ENCODE measurements at regions not wholly inside any gene's neighbourhood (a gene's known extent, or its start where the extent isn't known, plus 50 kb on each side); places are given as distances from the start of the nearest gene placed in this dataset.
A peak's percentile ranks its signal among the peaks of the same experiment; 100 is the strongest.

DNA sequence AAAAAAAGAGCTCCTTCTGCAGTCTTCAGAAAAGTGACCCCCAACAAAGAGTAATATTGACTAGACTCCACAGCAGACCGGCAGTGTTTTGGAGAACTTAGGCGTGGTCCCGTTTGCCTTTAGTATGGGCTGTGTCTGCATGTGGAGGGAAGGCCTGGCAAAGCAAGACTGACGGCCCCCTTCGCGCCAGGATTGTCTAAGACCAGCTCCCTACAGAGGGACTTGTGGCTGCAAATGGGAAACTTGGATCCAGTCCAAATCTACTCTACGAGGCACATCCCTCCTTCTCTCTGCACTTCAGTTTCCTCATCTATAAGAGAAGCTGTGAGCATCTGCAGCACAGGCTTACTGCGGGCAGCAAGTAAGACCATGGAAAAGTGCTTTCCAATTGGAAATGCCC lies 350.0 kb downstream of the ZNF536 start:
- DNase-seq, result no peak

DNA sequence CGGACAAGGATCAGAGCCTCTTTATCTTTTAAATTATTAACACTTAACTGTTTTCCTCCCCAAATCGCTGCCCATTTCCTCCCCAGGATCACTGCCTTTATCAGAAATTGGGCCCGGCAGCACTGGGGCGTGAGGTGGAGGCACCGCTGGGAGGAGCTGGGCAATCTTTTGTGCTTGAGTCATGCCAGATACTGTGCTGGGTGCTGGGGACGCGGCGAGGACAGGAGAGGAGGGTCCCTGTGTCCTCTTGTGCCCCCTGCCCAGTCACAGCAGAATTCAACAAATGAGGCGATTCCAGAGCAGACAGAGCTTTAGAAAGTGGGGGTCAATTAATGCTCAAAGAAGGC lies 347.8 kb downstream of the ZNF536 start:
- DNase-seq, result no peak

DNA sequence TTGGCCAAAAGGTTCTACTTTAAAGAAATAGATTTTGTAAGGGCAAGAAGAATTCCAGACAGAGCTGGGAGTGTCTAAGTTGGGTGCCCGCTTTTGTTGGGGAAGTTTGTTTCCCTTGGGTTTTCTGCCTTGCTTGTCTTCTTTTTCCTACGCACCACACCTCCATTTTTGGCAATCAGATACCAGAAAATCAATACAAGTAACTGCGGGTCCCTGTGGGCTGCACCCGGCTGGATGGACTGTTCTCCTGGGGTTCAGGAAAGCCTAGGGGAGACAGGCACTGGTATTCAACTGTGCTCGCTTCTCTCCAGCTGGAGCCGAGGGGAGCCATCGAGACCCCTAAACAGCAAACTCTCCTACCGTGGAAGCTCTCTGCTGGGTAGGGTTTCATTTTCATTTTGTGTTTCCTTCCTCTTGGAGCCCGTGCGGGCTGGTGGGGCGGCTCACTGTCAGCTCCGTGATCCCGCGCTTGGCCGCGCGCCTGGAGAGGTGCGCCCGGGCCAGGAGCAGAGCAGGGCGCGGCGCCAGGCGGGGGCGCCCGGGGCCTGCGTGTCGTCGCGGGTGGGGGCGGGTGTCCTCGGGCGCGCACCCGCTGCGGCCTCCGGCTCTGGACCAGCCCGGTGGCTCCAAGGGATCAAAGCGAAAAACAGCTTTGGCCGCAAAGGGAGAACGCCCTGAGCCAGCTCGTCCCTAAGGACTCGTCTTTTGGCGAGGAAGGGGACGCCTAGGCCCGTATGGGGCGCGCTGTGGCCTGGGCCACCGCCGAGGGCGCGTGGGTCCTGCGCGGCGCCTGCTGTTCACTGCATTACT lies 347.2 kb downstream of the ZNF536 start:
- DNase-seq, result no peak

DNA sequence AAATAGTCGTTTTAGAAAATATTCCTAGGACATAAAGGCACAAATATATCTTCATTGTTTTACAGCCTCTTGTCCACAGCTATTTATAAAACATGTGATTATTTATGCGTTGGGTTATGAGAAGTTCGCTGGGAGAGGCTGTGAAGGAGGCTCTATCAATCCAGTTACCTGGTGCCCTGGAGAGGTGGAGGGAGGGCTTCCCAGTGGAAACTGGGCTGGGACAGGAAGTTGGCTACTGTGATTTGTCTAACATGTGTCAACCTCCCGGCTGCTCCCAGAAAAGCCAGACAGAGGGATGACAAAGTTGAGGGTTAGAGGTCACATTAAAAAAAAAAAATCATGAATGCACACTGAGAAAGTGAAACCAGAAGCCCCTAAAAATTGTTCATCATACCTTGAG lies 346.5 kb downstream of the ZNF536 start:
- DNase-seq, result no peak

DNA sequence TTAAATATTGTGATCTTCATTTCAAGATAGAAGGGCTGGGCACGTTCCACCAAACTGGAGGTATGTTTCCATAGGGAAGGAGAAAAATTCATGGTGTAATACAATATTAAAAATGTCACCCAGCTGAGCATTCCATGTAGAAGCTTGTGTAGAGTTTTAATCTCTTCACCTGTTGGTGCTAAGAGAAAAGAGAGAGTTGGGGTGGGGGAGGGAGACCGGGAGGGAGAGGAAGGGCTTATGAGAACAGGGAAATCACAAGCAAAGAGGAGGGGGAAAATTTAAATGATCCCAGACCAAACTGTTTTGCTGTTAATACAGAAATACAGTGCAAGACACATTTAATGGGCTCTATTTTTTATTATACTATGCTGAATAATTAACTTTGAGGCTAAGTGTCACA lies 345.8 kb downstream of the ZNF536 start:
- no peak for DNase-seq

DNA sequence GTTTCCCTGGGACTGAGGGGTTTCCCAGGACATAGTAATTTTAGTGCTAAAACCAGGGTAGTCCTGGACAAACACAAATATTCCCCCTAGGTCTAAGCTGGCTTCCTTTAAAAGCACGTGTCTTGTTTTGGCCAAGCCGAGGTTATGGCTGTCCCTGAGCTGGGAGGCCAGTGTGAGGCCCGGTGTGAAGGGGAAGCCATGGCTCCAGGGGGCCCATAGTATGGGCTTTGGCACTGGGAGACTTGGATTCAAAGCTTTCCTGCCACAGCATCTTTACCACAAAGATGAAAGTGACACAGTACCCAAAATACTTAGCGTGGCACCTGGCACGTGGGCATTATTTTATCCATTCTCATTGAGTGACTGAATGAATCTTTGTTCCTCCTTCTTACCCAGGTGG lies 345.2 kb downstream of the ZNF536 start:
- DNase-seq, result no peak

DNA sequence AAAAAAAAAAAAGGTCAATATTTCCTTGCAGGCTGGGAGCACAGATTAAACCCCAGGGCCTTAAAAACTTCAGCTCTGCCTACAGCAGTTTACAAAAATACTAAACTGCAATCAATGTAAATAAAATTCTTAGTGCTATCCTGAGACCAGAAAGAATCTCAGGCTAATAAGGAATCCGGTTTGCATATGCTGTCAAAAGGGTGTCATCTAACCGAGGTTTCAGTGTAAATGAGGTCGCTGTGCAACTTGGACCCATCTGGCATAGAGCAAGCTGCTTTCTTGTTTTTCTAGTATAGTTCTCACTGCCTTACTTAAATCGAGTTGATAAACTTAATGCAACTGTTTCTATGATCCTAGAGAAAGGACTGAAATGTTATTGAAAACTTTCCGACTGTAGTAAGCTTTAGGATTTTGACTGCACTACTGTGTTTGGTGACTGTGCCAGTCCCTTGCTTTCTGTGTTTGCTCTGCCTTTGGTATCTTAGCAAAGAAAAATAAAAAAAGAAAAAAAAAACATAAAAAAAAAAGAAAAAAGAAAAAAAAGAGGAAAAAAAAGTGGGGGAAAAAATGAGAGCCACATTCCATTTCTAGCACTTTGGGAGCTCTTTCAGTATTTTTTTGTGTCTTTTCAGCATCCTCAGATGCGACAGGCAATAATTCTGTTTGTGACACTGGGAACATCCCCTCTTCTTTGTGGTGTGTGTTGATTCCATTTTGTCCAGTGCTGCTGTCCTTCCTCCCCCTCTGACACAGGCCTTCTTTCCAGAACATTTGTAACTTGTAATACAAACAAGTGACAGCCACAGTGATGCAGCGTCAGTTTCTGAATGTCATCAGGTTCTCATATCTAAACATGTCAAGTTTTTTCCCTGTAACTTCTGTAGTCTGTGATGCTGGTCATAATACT lies 340.5 kb downstream of the ZNF536 start:
- no peak for DNase-seq

DNA sequence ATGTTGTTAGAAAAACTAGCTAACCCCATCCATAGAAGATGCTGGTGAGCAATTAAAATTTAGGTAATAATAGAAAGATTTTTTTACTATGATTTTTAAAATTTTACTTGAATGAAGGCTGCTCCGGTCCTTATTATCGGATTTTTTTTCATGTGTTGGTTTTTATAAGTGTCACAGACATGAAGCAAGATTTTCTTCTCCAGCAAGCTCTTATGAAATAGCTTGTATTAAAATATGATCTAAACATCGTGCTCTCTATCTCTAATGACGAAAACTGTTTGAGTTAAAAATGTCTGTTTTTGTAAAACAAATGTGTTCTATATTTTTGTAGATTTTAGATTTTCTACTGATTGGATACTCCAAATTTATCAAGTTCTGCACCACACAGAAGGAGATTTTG lies 339.6 kb downstream of the ZNF536 start:
- DNase-seq, result no peak

DNA sequence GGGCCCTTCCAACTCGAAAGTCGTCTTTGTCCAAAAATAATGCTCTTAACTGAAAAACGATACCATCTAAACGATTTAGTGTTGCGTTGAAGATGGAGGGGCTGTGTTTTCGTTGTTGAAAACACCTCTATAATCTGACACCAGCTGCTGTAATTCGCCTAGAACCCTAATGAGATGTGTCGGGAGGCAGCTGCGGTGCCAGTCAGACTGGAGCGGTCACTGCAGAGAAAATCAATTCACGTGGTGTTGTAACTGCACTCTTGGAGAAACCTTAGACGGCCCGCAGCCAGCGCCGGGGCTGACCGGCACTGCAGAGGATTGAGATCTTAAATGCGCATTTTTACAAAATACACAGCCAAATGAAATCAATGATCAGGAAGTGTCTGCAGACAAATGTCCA lies 339.1 kb downstream of the ZNF536 start:
- no peak for DNase-seq

DNA sequence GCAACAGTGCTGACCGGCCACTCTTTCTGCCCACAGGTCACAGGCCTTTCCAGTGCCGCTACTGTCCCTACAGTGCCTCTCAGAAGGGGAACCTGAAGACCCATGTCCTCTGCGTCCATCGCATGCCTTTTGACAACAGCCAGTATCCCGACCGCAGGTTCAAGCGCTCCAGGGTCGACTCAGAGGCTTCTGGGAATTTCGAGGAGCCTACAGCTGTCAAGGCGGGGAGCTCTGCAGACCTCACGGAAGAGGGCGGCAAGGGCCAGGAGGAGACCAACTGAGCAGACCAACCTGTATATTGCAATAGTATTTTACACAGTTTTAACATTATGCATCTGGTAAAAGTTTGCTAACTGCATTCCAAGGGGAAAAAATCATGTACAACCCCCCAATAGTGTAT lies 338.5 kb downstream of the ZNF536 start:
- no peak for DNase-seq

DNA sequence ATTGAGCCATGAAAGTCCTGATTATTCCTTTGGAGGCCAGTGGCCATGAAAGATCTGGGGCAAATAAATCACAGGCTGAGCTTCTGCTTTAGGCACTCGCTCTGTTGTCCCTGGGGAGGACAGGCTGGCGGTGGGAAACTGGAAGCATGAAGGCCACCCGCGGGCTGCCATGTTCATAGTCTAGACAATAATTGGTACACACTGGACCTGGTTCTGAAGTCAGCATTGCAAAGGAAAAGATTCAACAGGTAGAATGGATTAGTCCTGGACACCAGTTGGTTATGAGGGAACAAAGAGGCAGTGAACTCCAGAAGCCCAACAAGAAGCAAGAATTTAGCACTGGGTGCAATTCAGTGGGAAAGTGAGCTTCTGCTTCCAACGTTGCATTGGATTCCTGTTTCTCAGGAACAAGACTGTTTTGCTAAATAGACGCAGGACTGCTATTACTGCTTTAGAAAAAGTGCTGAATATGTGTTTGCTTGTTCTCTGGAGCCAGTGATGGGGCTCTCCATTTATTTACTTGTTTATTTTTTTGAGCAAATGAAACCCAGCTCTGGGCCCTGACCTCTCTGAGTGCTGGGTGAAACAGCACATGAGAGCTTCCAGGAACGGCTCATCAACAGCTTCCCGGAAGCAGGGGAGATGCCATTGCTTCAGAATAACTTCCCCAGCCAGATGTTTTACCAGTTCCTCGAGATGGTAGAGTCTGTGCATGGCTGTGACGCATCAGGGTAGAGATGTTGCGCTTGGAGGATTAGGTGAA lies 336.4 kb downstream of the ZNF536 start:
- no peak for DNase-seq

DNA sequence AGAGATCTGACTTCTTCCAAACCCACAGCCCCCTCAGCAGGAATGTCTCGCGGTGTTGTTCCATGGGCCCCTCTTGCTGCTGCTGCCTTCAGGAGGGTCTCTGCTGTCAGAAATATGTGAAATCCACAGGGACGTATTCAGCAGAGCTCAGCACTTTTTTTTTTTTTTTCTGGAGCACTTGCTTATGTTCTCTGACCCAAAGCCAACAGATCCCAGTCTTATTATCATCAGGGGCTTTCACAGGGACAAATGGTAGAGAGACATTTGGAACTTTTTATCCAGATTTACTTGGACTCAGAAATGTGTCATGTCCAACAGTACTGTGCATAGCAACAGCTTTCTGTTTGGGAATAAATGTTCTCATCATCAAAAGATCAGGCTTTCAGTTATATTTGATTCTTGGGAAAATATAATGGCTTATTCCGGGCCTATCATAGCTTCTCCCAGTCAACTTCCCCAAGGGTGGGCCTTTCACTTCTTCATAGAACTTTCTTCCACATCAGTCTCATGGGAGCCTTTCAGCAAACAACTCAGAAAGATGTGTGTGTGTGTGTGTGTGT lies 332.7 kb downstream of the ZNF536 start:
- no peak for DNase-seq

DNA sequence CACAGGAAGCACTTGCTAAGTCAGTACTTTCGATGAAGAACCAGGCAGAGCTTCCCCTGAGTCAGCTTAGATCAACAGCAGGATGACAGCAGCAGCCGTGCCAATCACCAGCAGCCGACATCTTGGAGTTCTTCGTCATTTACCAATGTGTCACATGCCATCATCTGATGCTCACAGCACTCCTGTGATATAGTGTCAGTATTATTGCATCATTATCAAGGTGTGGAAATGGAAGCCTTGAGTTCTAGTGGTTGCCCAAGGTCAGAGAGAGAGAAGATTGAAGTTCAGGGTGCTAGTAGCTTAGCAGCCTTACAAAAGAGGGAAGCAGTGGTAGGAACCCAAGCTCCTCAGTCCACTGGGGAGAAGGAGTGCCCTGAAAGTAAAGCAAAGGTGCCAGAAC lies 331.5 kb downstream of the ZNF536 start:
- DNase-seq, result no peak

DNA sequence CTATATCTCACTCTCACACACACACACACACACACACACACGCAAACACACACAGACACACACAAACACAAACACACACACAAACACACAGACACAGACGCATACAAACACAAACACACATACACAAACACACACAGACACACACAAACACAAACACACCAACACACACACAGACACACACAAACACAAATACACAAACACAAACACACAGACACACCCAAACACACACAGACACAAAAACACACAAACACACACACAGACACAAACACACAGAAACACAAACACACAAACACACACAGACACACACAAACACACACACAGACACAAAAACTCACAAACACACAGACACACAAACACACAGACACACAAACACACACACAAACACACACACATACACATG lies 329.0 kb downstream of the ZNF536 start:
- no peak for DNase-seq

DNA sequence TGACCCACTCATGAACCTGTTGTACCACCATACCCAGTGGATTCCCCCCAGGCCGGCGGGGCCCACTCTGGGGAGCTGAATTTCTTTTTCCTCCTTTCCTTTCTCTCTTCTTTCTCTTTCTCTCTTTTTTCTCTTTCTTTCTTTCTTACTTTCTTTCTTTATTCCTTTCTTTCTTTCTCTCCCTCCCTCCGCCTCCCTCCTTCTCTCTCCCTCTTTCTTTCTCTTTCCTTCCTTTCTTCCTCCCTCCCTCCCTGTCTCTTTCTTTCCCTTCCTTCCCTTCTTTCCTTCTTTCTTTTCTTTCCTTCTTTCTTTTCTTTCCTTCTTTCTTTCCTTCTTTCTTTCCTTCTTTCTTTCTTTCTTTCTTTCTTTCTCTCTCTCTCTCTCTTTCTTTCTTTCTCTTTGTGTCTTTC lies 327.7 kb downstream of the ZNF536 start:
- DNase-seq, result no peak

DNA sequence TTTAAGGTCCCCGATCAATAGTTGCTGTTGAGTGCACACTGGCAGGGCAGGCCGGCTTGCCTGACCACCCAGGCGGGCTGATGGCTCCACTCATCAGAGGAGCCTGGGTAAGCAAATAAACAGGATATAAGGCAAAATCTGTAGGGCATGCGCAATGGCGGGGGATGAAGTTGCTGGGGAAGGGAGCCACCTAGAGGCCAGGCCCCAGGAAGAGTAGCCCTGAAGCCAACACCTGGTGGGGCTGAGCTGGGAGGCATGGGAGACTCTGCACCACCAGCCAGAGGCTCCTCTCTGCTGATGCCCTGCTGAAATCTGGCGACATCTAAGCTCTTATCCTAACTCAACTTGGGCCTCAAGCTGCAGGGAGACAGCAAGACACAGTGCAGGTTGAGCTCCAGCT lies 324.3 kb downstream of the ZNF536 start:
- DNase-seq, result no peak

DNA sequence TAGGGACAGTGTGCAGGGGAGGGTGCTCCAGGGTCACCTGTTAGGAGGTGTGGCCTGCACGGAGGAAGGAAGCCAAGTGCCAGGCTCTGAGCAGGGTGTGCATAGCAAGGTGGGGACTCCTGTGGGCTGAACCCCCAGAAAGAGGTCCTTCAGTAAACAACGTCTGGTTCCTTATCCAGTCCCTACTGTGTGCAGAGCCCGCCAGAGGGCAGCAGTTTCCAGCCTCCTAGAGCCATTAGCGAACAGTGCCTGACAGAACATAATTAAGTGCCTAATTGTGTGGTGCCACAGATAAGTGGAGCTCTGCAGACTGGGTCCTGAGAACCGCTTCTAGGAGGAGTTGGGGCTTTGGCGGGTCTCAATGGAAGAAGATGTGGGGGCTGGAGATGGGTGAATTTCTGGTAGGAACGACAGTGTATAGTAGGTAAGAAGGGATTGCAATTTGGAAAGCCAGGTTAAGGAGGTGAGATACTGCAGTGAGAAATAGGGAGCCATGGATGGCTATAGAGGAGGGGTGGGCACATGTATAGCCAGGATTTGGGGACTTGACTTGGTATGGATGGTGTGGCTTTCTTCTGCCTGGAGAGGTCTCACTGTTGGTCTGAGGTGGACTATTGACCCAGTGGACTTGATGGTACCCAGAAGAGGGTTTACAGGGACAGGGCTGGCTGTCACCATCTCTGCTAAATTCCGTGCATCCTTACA lies 323.1 kb downstream of the ZNF536 start:
- DNase-seq, result no peak

DNA sequence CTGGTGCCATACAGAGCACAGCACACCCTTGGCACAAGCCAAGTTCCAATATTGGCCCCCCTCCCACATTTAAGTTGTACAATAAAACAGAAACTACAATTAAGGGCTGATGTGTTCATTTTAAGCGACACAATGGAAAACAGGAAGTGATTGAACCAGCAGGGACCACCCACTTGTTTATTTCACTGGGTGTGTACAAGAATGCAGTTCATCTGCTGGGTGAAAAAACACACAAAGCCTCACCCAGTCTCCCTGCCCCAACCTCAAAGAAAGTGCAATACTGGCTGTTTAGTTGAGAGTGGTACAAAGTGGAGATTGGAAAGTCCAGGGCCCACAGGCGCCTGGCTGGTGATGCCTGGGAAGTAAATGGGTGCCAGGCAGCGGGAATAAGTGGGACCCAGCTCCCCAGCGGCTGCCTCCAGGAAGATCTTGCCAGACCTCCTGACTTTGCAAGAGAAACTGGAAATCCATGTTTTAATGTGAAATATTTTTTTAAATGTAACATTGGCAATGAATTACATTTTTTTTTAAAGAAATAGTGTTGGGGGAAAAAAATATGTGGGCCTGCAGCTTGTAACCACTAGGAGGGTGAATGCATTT lies 322.1 kb downstream of the ZNF536 start:
- DNase-seq, result no peak

DNA sequence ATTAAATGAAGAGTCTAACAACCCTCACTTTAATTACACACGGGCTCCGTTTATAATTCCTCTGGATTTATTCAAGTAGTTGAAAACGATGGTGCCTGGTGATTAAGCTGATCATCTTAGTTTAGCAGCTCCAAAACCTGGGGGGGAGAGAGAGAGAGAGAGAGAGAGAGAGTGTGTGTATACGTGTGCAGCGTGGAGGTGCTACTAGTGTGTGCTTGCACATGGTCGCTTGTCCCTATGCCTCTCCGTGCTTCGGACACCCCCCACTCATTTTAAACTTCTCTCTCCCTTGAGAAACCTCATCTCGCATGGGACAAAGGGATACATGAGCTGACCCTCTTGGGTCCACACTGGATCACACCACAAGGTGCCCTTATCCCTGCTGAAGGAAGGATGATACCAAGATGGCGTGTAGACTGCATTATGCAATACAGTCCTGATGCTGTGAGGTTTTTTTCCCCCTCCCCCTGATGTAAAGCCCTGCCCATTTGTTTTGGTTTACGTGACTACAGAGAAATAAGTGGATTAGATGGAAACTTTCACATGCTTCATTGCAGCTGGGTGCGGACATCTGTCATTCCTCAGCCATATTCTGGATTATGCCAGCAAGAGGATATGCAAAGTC lies 320.8 kb downstream of the ZNF536 start:
- no peak for DNase-seq

DNA sequence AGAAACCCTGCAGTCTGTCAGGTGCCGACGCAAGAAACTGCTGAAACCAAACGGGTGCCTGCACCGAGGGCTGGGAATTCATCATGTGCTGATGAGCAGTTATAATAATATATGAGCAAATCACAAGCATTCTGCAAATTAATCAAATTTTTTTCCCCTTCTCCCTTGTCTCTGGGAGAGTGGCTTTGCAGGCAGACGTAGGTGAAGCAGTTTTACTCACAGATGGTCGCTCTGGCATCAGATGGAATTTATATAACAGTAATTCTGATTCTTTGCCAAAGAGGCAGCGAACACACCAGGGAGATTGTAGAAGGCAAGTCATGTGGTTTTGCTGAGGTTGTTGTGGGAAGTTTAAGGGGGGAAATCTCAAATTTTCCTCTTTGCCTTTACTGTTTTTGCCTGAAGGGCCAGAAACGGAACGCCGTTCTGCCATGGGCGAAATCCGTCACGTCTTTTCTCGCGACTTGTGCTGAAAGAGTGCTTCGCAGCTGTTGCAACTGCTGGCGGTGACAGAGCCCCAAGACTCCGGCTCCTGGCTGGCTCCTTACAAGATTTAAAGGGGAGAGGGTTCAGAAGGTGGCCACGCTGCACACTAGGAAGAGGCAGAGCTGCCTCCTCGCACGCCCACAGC lies 320.1 kb downstream of the ZNF536 start:
- DNase-seq, result peak; percentile 31

DNA sequence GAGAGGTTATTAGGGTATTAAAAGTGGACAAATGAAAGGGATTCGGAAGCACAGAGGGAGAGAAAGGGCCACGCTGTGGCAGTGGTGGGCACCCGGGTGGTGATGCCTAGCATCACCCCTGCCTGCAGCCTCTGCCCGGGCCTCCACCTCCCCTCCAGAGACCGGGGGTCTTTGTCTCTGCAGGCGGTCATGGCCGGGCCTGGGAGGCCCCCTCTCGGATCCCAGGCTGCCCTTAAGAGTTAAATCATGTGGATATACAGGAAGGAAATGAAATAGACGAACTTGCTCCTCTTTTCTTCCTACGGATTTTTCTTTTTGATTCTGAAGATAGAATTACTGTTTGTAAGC lies 319.6 kb downstream of the ZNF536 start:
- DNase-seq, result no peak

Data from NCI-H446 treated with DMSO at 0.1 percent for 48 hours (cell line).